Mesothelial cell of epicardium (in vitro differentiated cells): ENCODE measurements at regions not wholly inside any gene's neighbourhood (a gene's known extent, or its start where the extent isn't known, plus 50 kb on each side); places are given as distances from the start of the nearest gene placed in this dataset.

Experiments
- DNase-seq, 2 experiments: peaks; one replicate each; pipeline ENCODE4 v3.0.0; 2021; ENCODE audit warnings: low spot score in 2 of 2; ENCODE audit not compliant: unreplicated experiment in 2 of 2
- H3K27ac Mint-ChIP-seq: 2 replicates; pipeline ENCODE4 v1.8.0; 2021; ENCODE audit warnings: mixed read lengths
- H3K27me3 Mint-ChIP-seq: 2 replicates; pipeline ENCODE4 v1.8.0; 2021; ENCODE audit warnings: low read depth, mixed read lengths
- H3K36me3 Mint-ChIP-seq: 2 replicates; pipeline ENCODE4 v1.8.0; 2021; ENCODE audit warnings: mixed read lengths
- H3K4me1 Mint-ChIP-seq: 2 replicates; pipeline ENCODE4 v1.8.0; 2021; ENCODE audit warnings: mixed read lengths
- H3K4me3 Mint-ChIP-seq: 2 replicates; pipeline ENCODE4 v1.8.0; 2021; ENCODE audit warnings: mild to moderate bottlenecking, moderate library complexity, mixed read lengths
- H3K9me3 Mint-ChIP-seq: 2 replicates; pipeline ENCODE4 v1.8.0; 2021; ENCODE audit warnings: mixed read lengths
- CTCF ChIP-seq: fragments of 200-600 bp; sonication (generic); IDR thresholded peaks from one replicate; pipeline ENCODE4 v1.5.0; 2021; ENCODE audit warnings: antibody characterized with exemption; ENCODE audit not compliant: unreplicated experiment

DNA sequence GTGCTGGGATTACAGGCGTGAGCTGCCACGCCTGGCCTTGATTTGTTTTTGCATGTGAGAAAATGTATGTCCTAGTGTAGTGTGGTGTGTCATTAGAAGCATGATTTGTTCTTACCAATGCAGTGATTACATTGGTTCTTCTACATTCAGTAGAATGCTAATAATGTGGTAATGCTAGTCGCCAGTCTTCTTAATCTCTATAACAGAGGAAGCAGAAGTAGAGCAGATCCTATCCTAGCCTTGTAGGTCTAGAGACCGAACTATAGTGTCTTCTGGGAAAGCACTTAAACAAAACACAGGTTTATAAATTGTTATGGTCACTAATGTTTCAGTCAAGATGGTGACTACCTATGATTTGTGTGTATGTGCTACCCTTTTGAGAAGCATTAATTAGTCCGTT is 197.5 kb upstream of the DMRT1 start:
- peaks cover 24% of the 10 kb centered on the region for H3K4me1 Mint-ChIP-seq
- H3K27me3 Mint-ChIP-seq, result no peaks in the 10 kb centered on the region
- no peak overlapping the region for H3K27ac Mint-ChIP-seq

DNA sequence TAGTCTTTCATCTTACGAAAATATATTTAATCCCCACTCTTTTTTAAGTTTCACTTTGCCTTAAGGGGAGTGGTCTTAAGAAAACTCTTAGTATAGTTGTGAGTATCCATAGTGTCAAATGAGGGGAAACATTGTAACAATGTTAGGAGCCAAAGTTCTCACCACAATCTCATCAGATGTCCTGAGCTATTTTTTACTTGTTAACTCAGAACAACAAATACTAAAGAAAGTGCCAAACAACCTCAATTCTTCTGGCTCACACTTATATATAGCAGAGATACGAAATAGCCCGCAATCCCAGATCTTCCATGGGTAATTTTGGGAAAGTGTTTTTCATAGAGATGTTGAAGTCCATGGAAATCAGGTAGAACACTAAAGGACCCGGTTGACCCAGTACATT is 194.0 kb upstream of the DMRT1 start:
- Mint-ChIP-seq H3K36me3 (no peaks in the 10 kb centered on the region), H3K27me3 (no peaks in the 10 kb centered on the region), H3K4me3 (no peak overlapping the region), H3K9me3 (no peaks in the 10 kb centered on the region), H3K27ac (no peak overlapping the region), H3K4me1 (peaks cover 29% of the 10 kb centered on the region)
- no peak for TF ChIP-seq CTCF
- no peak for DNase-seq

More for the DNA sequence above, 197.5 kb upstream of the DMRT1 start:
- no peaks in the 10 kb centered on the region for H3K9me3 Mint-ChIP-seq
- no peak for TF ChIP-seq CTCF
- H3K4me3 Mint-ChIP-seq, result no peak overlapping the region
- H3K36me3 Mint-ChIP-seq, result no peaks in the 10 kb centered on the region
- no peak for DNase-seq

DNA sequence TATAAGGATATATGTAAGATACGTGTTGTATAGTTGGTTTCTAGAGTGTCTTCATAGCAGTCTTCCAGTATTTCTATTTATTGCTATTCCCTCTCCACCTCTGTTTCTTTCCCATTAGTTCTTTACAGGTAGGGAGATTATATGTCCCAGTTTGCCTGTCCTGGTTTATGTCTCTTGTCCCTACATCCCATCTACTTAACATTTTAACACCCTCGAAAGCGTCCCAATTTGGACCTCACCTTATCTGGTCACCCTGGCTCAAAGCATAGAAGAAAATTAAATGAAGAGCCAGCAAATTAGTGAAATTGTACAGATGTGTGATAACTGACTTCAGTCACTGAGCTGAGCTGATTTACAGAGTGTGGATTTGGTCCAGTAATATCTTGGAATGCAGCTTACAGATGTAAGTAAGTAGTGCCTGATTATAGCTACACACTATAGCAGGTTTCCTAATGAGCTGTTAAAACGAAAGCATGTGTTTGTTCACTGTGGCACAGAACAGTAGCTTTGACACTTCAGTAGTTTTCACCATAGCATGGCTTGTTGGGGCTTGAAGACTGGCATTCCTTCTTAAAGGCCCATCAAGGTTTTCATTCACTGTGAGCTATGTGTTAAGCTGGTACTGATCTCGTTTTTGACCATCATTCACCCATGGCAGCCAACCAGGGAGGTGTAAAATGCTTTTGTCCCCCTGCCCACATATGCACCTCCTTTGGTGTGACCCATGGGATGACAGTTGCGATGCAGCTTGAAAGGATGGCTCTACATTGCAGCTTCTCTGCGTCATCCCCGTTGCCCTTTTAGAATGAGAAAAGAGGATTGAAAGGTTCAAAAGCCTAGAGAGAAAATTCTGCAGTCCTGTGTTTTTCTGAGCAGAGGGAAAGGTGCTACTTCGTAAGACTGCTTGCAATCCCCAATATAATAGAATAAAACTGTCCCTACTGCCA is 192.1 kb upstream of the DMRT1 start:
- no peaks in the 10 kb centered on the region for H3K27me3 Mint-ChIP-seq
- H3K4me1 Mint-ChIP-seq, result peaks cover 22% of the 10 kb centered on the region
- no peaks in the 10 kb centered on the region for H3K9me3 Mint-ChIP-seq
- no peak overlapping the region for H3K4me3 Mint-ChIP-seq
- TF ChIP-seq CTCF, result no peak
- no peak overlapping the region for H3K27ac Mint-ChIP-seq
- no peaks in the 10 kb centered on the region for H3K36me3 Mint-ChIP-seq
- DNase-seq, result no peak

GRCh38 chr9:650362-650761 is 191.1 kb upstream of the DMRT1 start:
- no peak for DNase-seq
- Mint-ChIP-seq H3K4me1 (peaks cover 22% of the 10 kb centered on the region), H3K36me3 (no peaks in the 10 kb centered on the region), H3K9me3 (no peaks in the 10 kb centered on the region), H3K4me3 (no peak overlapping the region), H3K27me3 (no peaks in the 10 kb centered on the region), H3K27ac (no peak overlapping the region)
- TF ChIP-seq CTCF, result no peak

- no peak for DNase-seq
- H3K4me3 Mint-ChIP-seq, result no peak overlapping the region
- peaks cover 30% of the 10 kb centered on the region for H3K4me1 Mint-ChIP-seq
These were observed 190.1 kb upstream of the DMRT1 start for GRCh38 chr9:651371-651770.

More at GRCh38 chr9:651371-651770, 190.1 kb upstream of the DMRT1 start:
- no peaks in the 10 kb centered on the region for H3K36me3 Mint-ChIP-seq
- TF ChIP-seq CTCF, result no peak
- no peak overlapping the region for H3K27ac Mint-ChIP-seq
- no peaks in the 10 kb centered on the region for H3K27me3 Mint-ChIP-seq
- H3K9me3 Mint-ChIP-seq, result no peaks in the 10 kb centered on the region
